SU-DHL-6 (cell line): ENCODE measurements at regions not wholly inside any gene's neighbourhood (a gene's known extent, or its start where the extent isn't known, plus 50 kb on each side); places are given as distances from the start of the nearest gene placed in this dataset.

ENCODE experiments used
- H2AFZ ChIP-seq: fragments of 200-600 bp; sonication (generic); 2 replicates; pipeline ENCODE4 v1.6.1; 2014; ENCODE audit warnings: low read depth, mild to moderate bottlenecking, moderate library complexity, mixed read lengths, antibody characterized with exemption, low read length; ENCODE audit not compliant: severe bottlenecking
- H3F3A ChIP-seq: fragments of 200-600 bp; shearing (Covaris generic); 2 replicates; pipeline ENCODE4 v1.6.0; 2016; ENCODE audit warnings: antibody characterized with exemption, mild to moderate bottlenecking; ENCODE audit not compliant: insufficient read depth
- H3K27ac ChIP-seq: fragments of 200-600 bp; sonication (generic); 2 replicates; pipeline ENCODE4 v1.5.1; 2016; ENCODE audit warnings: low read depth, mild to moderate bottlenecking, low read length, moderate library complexity, mixed read lengths
- H3K27me3 ChIP-seq: fragments of 200-600 bp; sonication (generic), shearing (Covaris generic); 2 replicates; pipeline ENCODE4 v1.6.0; 2014; ENCODE audit warnings: mild to moderate bottlenecking, low read length
- H3K36me3 ChIP-seq: fragments of 200-600 bp; sonication (generic); 2 replicates; pipeline ENCODE4 v1.6.1; 2014; ENCODE audit warnings: mild to moderate bottlenecking, low read length, mixed read lengths
- H3K4me2 ChIP-seq: fragments of 300-600, 200-600 bp; shearing (Covaris generic), sonication (generic); 2 replicates; pipeline ENCODE4 v1.6.0; 2014; ENCODE audit warnings: low read length, low read depth, mild to moderate bottlenecking; ENCODE audit not compliant: poor library complexity, severe bottlenecking
- H3K4me3 ChIP-seq: fragments of 200-600 bp; sonication (generic); 2 replicates; pipeline ENCODE4 v1.5.1; 2014; ENCODE audit warnings: antibody characterized with exemption, low read length, mild to moderate bottlenecking, mixed read lengths; ENCODE audit not compliant: insufficient read depth, poor library complexity, severe bottlenecking
- H3K79me2 ChIP-seq: fragments of 200-600 bp; sonication (generic); 2 replicates; pipeline ENCODE4 v1.6.1; 2014; ENCODE audit warnings: mild to moderate bottlenecking, low read length, moderate library complexity; ENCODE audit not compliant: insufficient read depth
- H3K9ac ChIP-seq: fragments of 200-600 bp; sonication (generic); 2 replicates; pipeline ENCODE4 v1.7.0; 2014; ENCODE audit warnings: mild to moderate bottlenecking, low read length
- H3K9me2 ChIP-seq: fragments of 200-600 bp; sonication (generic); replicated peaks from 2 replicates; pipeline ENCODE4 v1.6.1; 2014; ENCODE audit warnings: low read length; ENCODE audit not compliant: insufficient read depth
- H3K9me3 ChIP-seq: fragments of 200-600 bp; sonication (generic); 2 replicates; pipeline ENCODE4 v1.6.1; 2014; ENCODE audit warnings: low read length, mixed read lengths; ENCODE audit not compliant: insufficient read depth
- H4K20me1 ChIP-seq: fragments of 200-600 bp; sonication (generic); 2 replicates; pipeline ENCODE4 v1.6.1; 2014; ENCODE audit warnings: low read depth, mild to moderate bottlenecking, antibody characterized with exemption, low read length, moderate library complexity, mixed read lengths
- CTCF ChIP-seq: fragments of 200-600 bp; sonication (generic); IDR thresholded peaks from one replicate; pipeline ENCODE4 v1.5.1; 2017; ENCODE audit warnings: antibody characterized with exemption, mild to moderate bottlenecking, low read length, moderate library complexity; ENCODE audit not compliant: insufficient read depth, poor library complexity, severe bottlenecking
- EZH2phosphoT487 ChIP-seq: fragments of 200-600 bp; sonication (generic), shearing (Covaris generic); conservative IDR thresholded peaks from 2 replicates; pipeline ENCODE4 v1.6.1; 2018; ENCODE audit warnings: mild to moderate bottlenecking, antibody characterized with exemption, low read length, moderate library complexity, mixed read lengths

DNA sequence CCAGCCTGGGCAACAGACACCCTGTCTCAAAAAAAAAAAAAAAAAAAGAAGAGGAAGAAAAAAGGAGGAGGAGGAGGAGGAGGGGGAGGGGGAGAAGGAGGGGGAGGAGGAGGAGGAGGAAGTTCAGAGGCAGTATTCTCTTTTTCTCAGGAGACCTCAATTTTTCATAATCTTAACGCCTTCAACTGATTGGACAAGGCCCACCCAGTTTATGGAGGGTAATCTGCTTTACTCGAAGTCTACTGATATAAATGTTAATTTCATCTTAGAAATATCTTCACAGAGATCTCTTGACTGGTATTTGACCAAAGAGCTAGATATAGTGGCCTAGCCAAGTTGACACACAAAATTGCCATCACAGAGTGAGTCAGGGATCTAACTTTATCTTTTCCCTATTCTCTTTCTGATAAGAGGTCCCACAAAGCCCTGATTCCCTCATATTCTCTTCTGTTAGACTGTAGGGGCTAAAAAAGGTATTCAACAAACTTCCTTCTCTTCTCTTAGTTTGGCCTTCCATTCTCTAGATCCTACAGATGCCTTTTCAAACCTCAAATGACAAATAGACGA, 115.5 kb upstream of the ABCA1 start:
- H3K4me3 ChIP-seq, result no peak overlapping the region
- no peak overlapping the region for H2AFZ ChIP-seq
- no peak overlapping the region for H3K9ac ChIP-seq
- no peaks in the 10 kb centered on the region for H3F3A ChIP-seq
- H4K20me1 ChIP-seq, result no peaks in the 10 kb centered on the region
- H3K36me3 ChIP-seq, result no peaks in the 10 kb centered on the region
- H3K27ac ChIP-seq, result no peak overlapping the region
- no peaks in the 10 kb centered on the region for H3K79me2 ChIP-seq
- H3K4me2 ChIP-seq, result no peak overlapping the region
- TF ChIP-seq CTCF (no peak), EZH2phosphoT487 (no peak)
- no peaks in the 10 kb centered on the region for H3K9me2 ChIP-seq
- no peaks in the 10 kb centered on the region for H3K27me3 ChIP-seq
- H3K9me3 ChIP-seq, result no peaks in the 10 kb centered on the region

DNA sequence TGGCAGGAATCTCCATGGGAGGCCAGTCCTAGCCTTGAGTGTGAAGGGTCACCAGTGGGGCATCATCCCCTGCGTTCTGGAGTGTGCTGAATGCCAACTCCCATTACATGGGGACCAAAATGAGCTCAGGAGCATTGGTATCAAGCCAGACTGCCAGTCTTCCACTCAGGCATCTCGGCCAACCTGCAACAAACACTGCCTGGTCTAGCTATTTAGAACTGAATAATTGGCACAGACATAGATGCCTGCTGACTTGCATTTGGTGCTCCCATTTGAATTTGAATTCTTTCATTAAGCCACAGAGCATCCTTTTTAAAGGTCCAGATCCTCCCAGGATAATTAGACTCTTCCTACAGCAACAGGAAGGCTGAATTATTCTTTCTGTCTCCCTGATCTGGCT, 116.6 kb upstream of the ABCA1 start:
- H3K27me3 ChIP-seq, result no peaks in the 10 kb centered on the region
- H4K20me1 ChIP-seq, result no peaks in the 10 kb centered on the region
- TF ChIP-seq CTCF, result no peak
- no peaks in the 10 kb centered on the region for H3K9me3 ChIP-seq
- no peak overlapping the region for H3K4me3 ChIP-seq
- H3K4me2 ChIP-seq, result no peak overlapping the region
- H3K36me3 ChIP-seq, result no peaks in the 10 kb centered on the region
- no peak overlapping the region for H3K9ac ChIP-seq
- no peaks in the 10 kb centered on the region for H3K9me2 ChIP-seq
- no peak overlapping the region for H3K27ac ChIP-seq
- no peaks in the 10 kb centered on the region for H3F3A ChIP-seq
- H3K79me2 ChIP-seq, result no peaks in the 10 kb centered on the region
- no peak overlapping the region for H2AFZ ChIP-seq

DNA sequence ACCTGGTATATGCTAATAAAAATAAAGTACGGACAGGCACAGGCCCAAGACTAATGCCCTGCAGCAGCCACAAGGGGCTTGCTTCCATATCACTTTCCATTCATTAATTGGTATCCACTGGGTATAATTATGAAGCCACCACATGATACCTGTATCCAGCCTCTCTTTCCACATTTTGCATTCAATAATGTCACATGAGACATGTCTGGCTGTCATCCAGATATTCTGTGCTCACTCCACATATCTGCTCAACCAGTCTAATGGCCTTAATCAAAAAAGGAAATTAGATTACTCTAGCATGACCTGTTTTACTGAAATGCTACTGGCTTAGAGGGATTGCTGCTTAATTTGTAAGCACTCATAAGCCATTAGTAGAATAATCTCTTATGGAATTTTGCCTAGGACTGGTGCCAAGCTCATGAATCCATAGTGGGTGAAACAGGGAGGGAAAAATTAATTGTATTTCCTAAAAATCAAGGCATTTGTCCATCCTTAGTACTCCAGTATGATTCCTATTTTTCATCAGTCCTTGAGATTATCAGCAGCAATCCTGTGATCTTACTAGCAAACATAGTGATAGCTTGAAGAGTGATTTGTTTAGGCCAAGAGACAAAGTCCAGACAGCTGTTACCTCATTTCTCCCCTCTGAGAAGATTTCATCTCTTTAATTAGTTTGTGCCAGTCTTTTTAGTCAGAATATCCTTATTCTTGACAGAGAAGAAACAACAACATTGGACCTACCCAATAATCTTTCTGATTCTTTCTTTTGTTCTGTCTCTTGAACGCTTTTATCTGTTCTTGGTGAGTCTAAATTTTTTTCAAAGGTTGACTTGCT, 119.2 kb upstream of the ABCA1 start:
- Histone ChIP-seq H4K20me1 (no peaks in the 10 kb centered on the region), H3K79me2 (no peaks in the 10 kb centered on the region), H3K4me2 (no peak overlapping the region), H3K4me3 (no peak overlapping the region), H3K27me3 (no peaks in the 10 kb centered on the region), H3K9me3 (no peaks in the 10 kb centered on the region), H3F3A (no peaks in the 10 kb centered on the region), H3K9me2 (no peaks in the 10 kb centered on the region), H2AFZ (no peak overlapping the region), H3K27ac (no peak overlapping the region), H3K9ac (no peak overlapping the region), H3K36me3 (no peaks in the 10 kb centered on the region)
- TF ChIP-seq CTCF (no peak), EZH2phosphoT487 (no peak)
